ENCODE measurements at regions not wholly inside any gene's neighbourhood (a gene's known extent, or its start where the extent isn't known, plus 50 kb on each side); places are given as distances from the start of the nearest gene placed in this dataset.
A peak's percentile ranks its signal among the peaks of the same experiment; 100 is the strongest.

DNA sequence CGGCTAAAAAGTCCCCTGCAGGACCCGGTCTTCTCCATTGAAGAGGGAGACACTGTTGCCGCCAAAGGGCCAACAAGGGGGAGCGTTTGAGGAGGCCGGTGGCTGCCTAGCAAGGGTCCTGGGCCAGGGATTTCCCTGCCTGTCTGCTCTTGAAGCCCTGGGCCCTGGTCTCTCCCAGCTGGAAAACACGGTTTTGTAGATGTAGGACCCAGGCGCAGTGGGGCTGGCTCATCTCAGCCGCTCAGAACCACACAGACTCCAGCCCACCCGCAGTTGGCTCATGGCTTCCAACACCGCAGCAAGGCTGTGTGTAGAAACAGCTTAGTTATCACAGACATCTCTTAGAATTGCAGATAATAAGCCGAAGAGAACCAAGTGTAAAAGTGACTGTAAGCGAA is 57.1 kb upstream of the TWIST2 start:
- Histone ChIP-seq H3K27me3 (replicated peaks; ENCODE audit: control insufficient read depth, insufficient read depth, low read length) (no peaks in the 10 kb centered on the region), H3K4me3 (ENCODE audit: low read length) (peak overlapping the region; percentile 70), H3K36me3 (ENCODE audit: control insufficient read depth, insufficient read depth, low read length, severe bottlenecking) (no peaks in the 10 kb centered on the region), H3K4me1 (ENCODE audit: control insufficient read depth, insufficient read depth, low read length) (peaks cover 12% of the 10 kb centered on the region), H3K9ac (ENCODE audit: low read length) (peak overlapping the region; percentile 88), H3K9me3 (ENCODE audit: control insufficient read depth, low read length) (no peaks in the 10 kb centered on the region)
- DNase-seq (ENCODE audit: low read depth), result no peak

GRCh38 chr2:238791354-238791753 is 56.5 kb upstream of the TWIST2 start:
- Histone ChIP-seq H3K27me3 (replicated peaks; ENCODE audit: control insufficient read depth, insufficient read depth, low read length) (no peaks in the 10 kb centered on the region), H3K9me3 (ENCODE audit: control insufficient read depth, low read length) (no peaks in the 10 kb centered on the region), H3K9ac (ENCODE audit: low read length) (peak overlapping the region; percentile 88), H3K36me3 (ENCODE audit: control insufficient read depth, insufficient read depth, low read length, severe bottlenecking) (no peaks in the 10 kb centered on the region), H3K4me3 (ENCODE audit: low read length) (peak overlapping the region; percentile 70), H3K4me1 (ENCODE audit: control insufficient read depth, insufficient read depth, low read length) (peaks cover 6% of the 10 kb centered on the region)
- DNase-seq (ENCODE audit: low read depth), result no peak

- H3K4me3 ChIP-seq (ENCODE audit: low read length), result no peak overlapping the region
- H3K27me3 ChIP-seq (replicated peaks; ENCODE audit: control insufficient read depth, insufficient read depth, low read length), result no peaks in the 10 kb centered on the region
- DNase-seq (ENCODE audit: low read depth), result no peak
- H3K9ac ChIP-seq (ENCODE audit: low read length), result no peak overlapping the region
- no peaks in the 10 kb centered on the region for H3K9me3 ChIP-seq (ENCODE audit: control insufficient read depth, low read length)
- H3K4me1 ChIP-seq (ENCODE audit: control insufficient read depth, insufficient read depth, low read length), result peaks cover 3% of the 10 kb centered on the region
- no peaks in the 10 kb centered on the region for H3K36me3 ChIP-seq (ENCODE audit: control insufficient read depth, insufficient read depth, low read length, severe bottlenecking)
Observed at GRCh38 chr2:238793306-238793705, 54.6 kb upstream of the TWIST2 start.

GRCh38 chr2:238793801-238794449 is 54.0 kb upstream of the TWIST2 start:
- H3K27me3 ChIP-seq (replicated peaks; ENCODE audit: control insufficient read depth, insufficient read depth, low read length), result no peaks in the 10 kb centered on the region
- H3K36me3 ChIP-seq (ENCODE audit: control insufficient read depth, insufficient read depth, low read length, severe bottlenecking), result no peaks in the 10 kb centered on the region
- H3K9me3 ChIP-seq (ENCODE audit: control insufficient read depth, low read length), result no peaks in the 10 kb centered on the region
- no peak for DNase-seq (ENCODE audit: low read depth)
- peaks cover 3% of the 10 kb centered on the region for H3K4me1 ChIP-seq (ENCODE audit: control insufficient read depth, insufficient read depth, low read length)
- no peak overlapping the region for H3K4me3 ChIP-seq (ENCODE audit: low read length)
- no peak overlapping the region for H3K9ac ChIP-seq (ENCODE audit: low read length)

GRCh38 chr2:238796223-238796885 is 51.5 kb upstream of the TWIST2 start:
- no peaks in the 10 kb centered on the region for H3K9me3 ChIP-seq (ENCODE audit: control insufficient read depth, low read length)
- H3K36me3 ChIP-seq (ENCODE audit: control insufficient read depth, insufficient read depth, low read length, severe bottlenecking), result no peaks in the 10 kb centered on the region
- DNase-seq (ENCODE audit: low read depth), result no peak
- H3K9ac ChIP-seq (ENCODE audit: low read length), result no peak overlapping the region
- no peak overlapping the region for H3K4me3 ChIP-seq (ENCODE audit: low read length)
- H3K4me1 ChIP-seq (ENCODE audit: control insufficient read depth, insufficient read depth, low read length), result no peaks in the 10 kb centered on the region
- H3K27me3 ChIP-seq (replicated peaks; ENCODE audit: control insufficient read depth, insufficient read depth, low read length), result no peaks in the 10 kb centered on the region

GRCh38 chr2:238797537-238797936 is 50.3 kb upstream of the TWIST2 start:
- Histone ChIP-seq H3K4me3 (ENCODE audit: low read length) (no peak overlapping the region), H3K4me1 (ENCODE audit: control insufficient read depth, insufficient read depth, low read length) (no peaks in the 10 kb centered on the region), H3K36me3 (ENCODE audit: control insufficient read depth, insufficient read depth, low read length, severe bottlenecking) (no peaks in the 10 kb centered on the region), H3K27me3 (replicated peaks; ENCODE audit: control insufficient read depth, insufficient read depth, low read length) (no peaks in the 10 kb centered on the region), H3K9ac (ENCODE audit: low read length) (no peak overlapping the region), H3K9me3 (ENCODE audit: control insufficient read depth, low read length) (no peaks in the 10 kb centered on the region)
- no peak for DNase-seq (ENCODE audit: low read depth)

Measured in adipocyte (in vitro differentiated cells).